WI38 (cell line): ENCODE measurements at regions not wholly inside any gene's neighbourhood (a gene's known extent, or its start where the extent isn't known, plus 50 kb on each side); places are given as distances from the start of the nearest gene placed in this dataset.
"Not testable (repeated sequence)": the region's sequence is repeated elsewhere in the genome, so short reads cannot be mapped to it uniquely, and the experiment has no call there.

Experiments used
- H3K4me3 ChIP-seq: 2 replicates; pipeline ENCODE4 v1.5.1; 2011; ENCODE audit warnings: low read depth, mild to moderate bottlenecking, control low read depth, low read length
- CTCF ChIP-seq: IDR thresholded peaks from 2 replicates; pipeline ENCODE4 v1.5.1; 2012; ENCODE audit warnings: low read depth, mild to moderate bottlenecking, control low read depth, low read length

DNA sequence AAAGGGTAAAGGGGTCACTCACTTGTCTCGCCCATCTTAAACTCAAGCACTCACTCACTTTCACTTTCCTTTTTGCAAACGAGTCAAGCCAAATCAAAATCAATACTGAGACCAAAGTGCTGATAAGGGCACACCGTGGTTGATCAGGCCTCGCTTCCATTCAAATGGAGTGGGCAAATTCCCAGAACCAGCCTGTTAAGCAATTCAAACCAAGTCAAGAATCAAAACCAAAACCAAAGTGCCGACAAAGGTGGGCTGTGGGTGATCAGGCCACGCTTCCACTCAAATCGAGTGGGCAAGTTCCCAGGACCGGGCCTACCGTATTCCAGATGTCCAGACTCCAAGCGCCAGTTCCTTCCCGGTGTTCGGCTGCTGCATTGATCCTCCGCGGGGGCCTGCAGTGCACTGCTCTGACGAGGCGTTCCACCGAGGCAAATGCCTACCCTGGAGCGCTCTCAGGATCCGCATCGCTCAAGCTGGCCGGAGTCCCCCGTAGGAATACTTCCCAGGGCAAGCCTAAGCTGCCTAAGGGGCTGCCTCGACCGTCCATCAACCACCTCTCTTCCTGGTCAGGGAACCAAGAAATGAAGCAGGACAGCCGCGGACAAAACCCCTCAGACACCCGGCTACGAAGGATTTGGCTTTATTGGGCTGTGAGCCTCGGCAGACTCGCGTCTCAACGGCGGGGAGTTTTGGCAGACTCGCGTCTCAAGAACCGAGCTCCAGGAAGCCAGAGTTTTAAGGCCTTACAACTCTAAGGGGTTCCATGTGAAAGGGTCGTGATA lies 89.9 kb upstream of the SLC1A4 start:
- H3K4me3 ChIP-seq = no peak overlapping the region
- no peak for TF ChIP-seq CTCF

DNA sequence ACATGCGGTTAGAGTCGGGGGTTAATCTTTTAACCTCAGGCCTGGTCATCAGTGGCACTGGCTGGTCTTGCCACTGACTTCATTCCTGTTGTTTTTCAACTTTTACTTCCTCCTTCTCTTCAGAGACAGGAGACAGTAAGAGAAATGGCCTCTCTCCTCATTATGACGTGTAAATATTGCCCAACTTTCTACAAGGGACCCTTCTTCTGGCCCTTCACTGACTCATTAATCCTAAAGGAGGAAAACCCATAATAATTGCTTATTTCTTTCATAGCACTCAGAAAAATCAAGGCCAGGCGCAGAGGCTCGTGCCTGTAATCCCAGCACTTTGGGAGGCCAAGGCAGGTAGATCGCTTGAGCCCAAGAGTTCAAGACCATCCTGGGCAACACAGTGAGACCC lies 89.3 kb upstream of the SLC1A4 start:
- not testable (repeated sequence) for H3K4me3 ChIP-seq

DNA sequence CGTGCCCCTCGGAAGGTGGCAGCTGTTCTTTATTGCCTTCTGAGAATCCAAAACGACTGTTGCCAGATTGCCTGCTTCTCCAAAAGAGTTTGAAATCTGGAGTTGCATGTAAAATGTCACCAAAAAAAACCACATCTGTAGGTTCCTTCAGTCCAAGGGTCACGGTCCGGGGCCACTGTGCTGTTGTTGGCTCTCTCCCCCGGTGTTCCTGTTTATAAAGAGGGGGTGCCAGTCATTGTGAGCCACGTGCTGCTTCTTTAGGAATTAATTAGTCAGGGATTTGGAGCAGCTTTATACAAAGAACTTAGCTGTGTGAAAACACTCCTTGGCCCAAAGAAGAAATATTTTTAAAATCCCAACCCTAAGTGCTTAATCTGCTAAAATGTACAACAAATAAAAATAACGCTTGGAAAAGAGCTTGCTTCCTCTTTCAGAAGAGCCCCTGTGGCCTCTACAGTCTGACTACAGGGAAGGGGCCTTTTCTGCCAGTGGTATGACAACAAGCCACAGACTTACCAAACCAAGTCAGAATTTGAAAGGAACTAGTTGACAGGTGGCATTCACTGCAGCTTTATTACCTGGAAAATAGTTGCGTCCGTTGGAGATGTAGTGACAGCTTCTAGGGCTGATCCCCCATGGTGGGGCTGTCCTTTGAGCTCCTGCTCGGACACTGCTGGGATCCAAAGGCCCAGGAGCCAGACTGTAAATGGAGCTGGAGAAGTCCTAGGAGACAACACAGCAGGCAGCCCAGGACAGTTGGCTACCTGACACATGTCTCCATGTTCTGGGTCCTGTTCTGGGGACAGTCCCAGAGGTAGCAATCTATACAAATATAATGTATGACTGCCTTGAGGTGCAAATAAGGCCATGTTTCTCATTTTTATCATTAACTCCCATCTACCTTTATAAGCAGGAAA lies 84.5 kb upstream of the SLC1A4 start:
- TF ChIP-seq CTCF = no peak

GRCh38 chr2:64905338-64906024 lies 83.7 kb upstream of the SLC1A4 start:
- no peak for TF ChIP-seq CTCF
- H3K4me3 ChIP-seq = no peak overlapping the region

More for the DNA sequence above, 84.5 kb upstream of the SLC1A4 start:
- no peak overlapping the region for H3K4me3 ChIP-seq

- no peak for TF ChIP-seq CTCF
- H3K4me3 ChIP-seq = no peak overlapping the region
Observed at GRCh38 chr2:64906853-64907536, 82.2 kb upstream of the SLC1A4 start.

- H3K4me3 ChIP-seq = no peak overlapping the region
- no peak for TF ChIP-seq CTCF
Observed at GRCh38 chr2:64908406-64908805, 80.8 kb upstream of the SLC1A4 start.

GRCh38 chr2:64910523-64910922 lies 78.7 kb upstream of the SLC1A4 start:
- TF ChIP-seq CTCF = no peak
- no peak overlapping the region for H3K4me3 ChIP-seq
